H9 (cell line): ENCODE measurements at regions not wholly inside any gene's neighbourhood (a gene's known extent, or its start where the extent isn't known, plus 50 kb on each side); places are given as distances from the start of the nearest gene placed in this dataset.

ENCODE experiments used
- DNase-seq: peaks from one replicate; pipeline ENCODE4 v3.0.0-alpha.2; 2017
- H2AFZ ChIP-seq: one replicate; pipeline ENCODE4 v1.6.1; 2013; ENCODE audit warnings: mild to moderate bottlenecking, low read length, control low read depth, moderate library complexity
- H2AK5ac ChIP-seq: 2 replicates; pipeline ENCODE4 v1.6.1; 2013; ENCODE audit warnings: low read length, control low read depth, mixed read lengths; ENCODE audit not compliant: insufficient read length
- H2BK120ac ChIP-seq: one replicate; pipeline ENCODE4 v1.6.1; 2013; ENCODE audit warnings: low read depth, mild to moderate bottlenecking, low read length, control low read depth, inconsistent platforms; ENCODE audit not compliant: poor library complexity, severe bottlenecking
- H2BK12ac ChIP-seq: 2 replicates; pipeline ENCODE4 v1.6.1; 2013; ENCODE audit warnings: low read length, control low read depth, mixed read lengths, low read depth; ENCODE audit not compliant: insufficient read length
- H2BK15ac ChIP-seq: 2 replicates; pipeline ENCODE4 v1.6.1; 2013; ENCODE audit warnings: low read depth, low read length, control low read depth
- H2BK20ac ChIP-seq: one replicate; pipeline ENCODE4 v1.6.1; 2013; ENCODE audit warnings: low read depth, mild to moderate bottlenecking, low read length, control low read depth, inconsistent platforms; ENCODE audit not compliant: poor library complexity, severe bottlenecking
- H2BK5ac ChIP-seq: 2 replicates; pipeline ENCODE4 v1.6.1; 2013; ENCODE audit warnings: low read length, control low read depth, mixed read lengths; ENCODE audit not compliant: insufficient read length
- H3K14ac ChIP-seq: 2 replicates; pipeline ENCODE4 v1.6.1; 2013; ENCODE audit warnings: low read length, control low read depth; ENCODE audit not compliant: insufficient read depth
- H3K18ac ChIP-seq: 2 replicates; pipeline ENCODE4 v1.6.1; 2013; ENCODE audit warnings: low read depth, mild to moderate bottlenecking, mixed read lengths, low read length, control low read depth; ENCODE audit not compliant: insufficient read length
- H3K23ac ChIP-seq: 2 replicates; pipeline ENCODE4 v1.6.1; 2013; ENCODE audit warnings: low read length, control low read depth, mixed read lengths, low read depth; ENCODE audit not compliant: insufficient read length
- H3K23me2 ChIP-seq: 2 replicates; pipeline ENCODE4 v1.6.1; 2013; ENCODE audit warnings: low read depth, mild to moderate bottlenecking, mixed read lengths, low read length, control low read depth; ENCODE audit not compliant: insufficient read length, poor library complexity, severe bottlenecking
- H3K27ac ChIP-seq: 2 replicates; pipeline ENCODE4 v1.5.1; 2013; ENCODE audit warnings: low read length, control low read depth, mixed read lengths, low read depth; ENCODE audit not compliant: insufficient read length
- H3K27me3 ChIP-seq: 2 replicates; pipeline ENCODE4 v1.6.1; 2013; ENCODE audit warnings: low read length, control low read depth, inconsistent platforms; ENCODE audit not compliant: insufficient read depth
- H3K4ac ChIP-seq: 2 replicates; pipeline ENCODE4 v1.6.1; 2013; ENCODE audit warnings: low read depth, mild to moderate bottlenecking, control low read depth, inconsistent platforms, low read length, moderate library complexity
- H3K4me1 ChIP-seq: 2 replicates; pipeline ENCODE4 v1.6.1; 2013; ENCODE audit warnings: low read length, control low read depth, inconsistent platforms; ENCODE audit not compliant: insufficient read depth
- H3K4me2 ChIP-seq: 2 replicates; pipeline ENCODE4 v1.6.1; 2013; ENCODE audit warnings: low read length, control low read depth, mixed read lengths; ENCODE audit not compliant: insufficient read length, insufficient read depth
- H3K56ac ChIP-seq: 2 replicates; pipeline ENCODE4 v1.6.1; 2013; ENCODE audit warnings: low read depth, mild to moderate bottlenecking, mixed read lengths, low read length, control low read depth; ENCODE audit not compliant: insufficient read length
- H3K79me1 ChIP-seq: 2 replicates; pipeline ENCODE4 v1.6.1; 2013; ENCODE audit warnings: low read depth, mild to moderate bottlenecking, moderate library complexity, low read length, control low read depth, inconsistent platforms; ENCODE audit not compliant: insufficient read depth, poor library complexity, severe bottlenecking
- H3K79me2 ChIP-seq: 2 replicates; pipeline ENCODE4 v1.6.1; 2013; ENCODE audit warnings: low read length, control low read depth, inconsistent platforms; ENCODE audit not compliant: insufficient read depth
- H3K9ac ChIP-seq: 2 replicates; pipeline ENCODE4 v1.6.1; 2013; ENCODE audit warnings: low read length, control low read depth, mixed read lengths; ENCODE audit not compliant: insufficient read length; ENCODE audit errors: extremely low read depth
- H3K9me3 ChIP-seq: one replicate; pipeline ENCODE4 v1.6.1; 2013; ENCODE audit warnings: low read depth, low read length, inconsistent platforms; ENCODE audit not compliant: control insufficient read depth
- H3T11ph ChIP-seq: one replicate; pipeline ENCODE4 v1.6.1; 2013; ENCODE audit warnings: mild to moderate bottlenecking, low read length, control low read depth, inconsistent platforms
- H4K20me1 ChIP-seq: one replicate; pipeline ENCODE4 v1.6.1; 2013; ENCODE audit not compliant: control insufficient read depth, insufficient read length, insufficient read depth
- H4K5ac ChIP-seq: 2 replicates; pipeline ENCODE4 v1.6.1; 2013; ENCODE audit warnings: low read depth, mild to moderate bottlenecking, mixed read lengths, low read length, control low read depth; ENCODE audit not compliant: insufficient read length
- H4K8ac ChIP-seq: replicated peaks from 2 replicates; pipeline ENCODE4 v1.6.1; 2013; ENCODE audit warnings: low read length, control low read depth, mixed read lengths, low read depth; ENCODE audit not compliant: insufficient read length
- H4K91ac ChIP-seq: 2 replicates; pipeline ENCODE4 v1.6.1; 2013; ENCODE audit warnings: low read depth, mild to moderate bottlenecking, moderate library complexity, mixed read lengths, low read length, control low read depth; ENCODE audit not compliant: insufficient read length
- H3K27ac Mint-ChIP-seq, 3 experiments: 2 replicates in 2 of 3; 3 replicates in 1 of 3; pipeline ENCODE4 v1.8.0; 2020 to 2021; ENCODE audit warnings: mixed read lengths in 3 of 3, mild to moderate bottlenecking in 1 of 3, moderate library complexity in 1 of 3
- H3K27me3 Mint-ChIP-seq: 2 replicates; pipeline ENCODE4 v1.8.0; 2021; ENCODE audit warnings: low read depth, mild to moderate bottlenecking, moderate library complexity, mixed read lengths
- H3K36me3 Mint-ChIP-seq, 3 experiments: 2 replicates in 2 of 3; 3 replicates in 1 of 3; pipeline ENCODE4 v1.8.0; 2020 to 2021; ENCODE audit warnings: low read depth in 3 of 3, mixed read lengths in 3 of 3; ENCODE audit not compliant: insufficient read depth in 1 of 3
- H3K4me1 Mint-ChIP-seq, 2 experiments: 2 replicates each; pipeline ENCODE4 v1.8.0; 2020; ENCODE audit warnings: mixed read lengths in 2 of 2
- H3K4me3 Mint-ChIP-seq, 2 experiments: 2 replicates in 1 of 2; 3 replicates in 1 of 2; pipeline ENCODE4 v1.8.0; 2020 to 2021; ENCODE audit warnings: mild to moderate bottlenecking in 2 of 2, mixed read lengths in 2 of 2, moderate library complexity in 1 of 2
- H3K9me3 Mint-ChIP-seq, 2 experiments: 2 replicates in 1 of 2; 3 replicates in 1 of 2; pipeline ENCODE4 v1.8.0; 2020; ENCODE audit warnings: mild to moderate bottlenecking in 2 of 2, mixed read lengths in 2 of 2, moderate library complexity in 1 of 2
- CTCF ChIP-seq: fragments of 200-600 bp; sonication (generic); conservative IDR thresholded peaks from 3 replicates; pipeline ENCODE4 v1.8.0; 2021; ENCODE audit warnings: antibody characterized with exemption, mild to moderate bottlenecking
- WGBS: extraction: QIAGEN DNeasy Blood & Tissue Kit; methylation state at CpG from one replicate; pipeline ENCODE4 v1.1.7; 2013; ENCODE audit warnings: missing lambda C conversion rate, low lambda C conversion rate, mixed read lengths; ENCODE audit not compliant: insufficient read length; ENCODE audit errors: extremely low coverage; 5-methylcytosine and 5-hydroxymethylcytosine counted together

GRCh38 chr9:26786564-26786963 lies 106.0 kb downstream of the CAAP1 start:
- no peaks in the 10 kb centered on the region for H3K27me3 Mint-ChIP-seq
- no peak overlapping the region for H3K56ac ChIP-seq
- no peaks in the 10 kb centered on the region for H4K20me1 ChIP-seq
- H2AFZ ChIP-seq = no peak overlapping the region
- no peak overlapping the region for H3K27ac ChIP-seq
- H3K23ac ChIP-seq = no peak overlapping the region
- no peak overlapping the region for H4K8ac ChIP-seq
- no peak overlapping the region for H4K5ac ChIP-seq
- TF ChIP-seq CTCF = no peak
- H3K9me3 Mint-ChIP-seq = no peaks in the 10 kb centered on the region; a peak in 1 of 5 replicates
- H2BK20ac ChIP-seq = peak overlapping the region; percentile 75
- peaks cover 31 to 40% of the 10 kb centered on the region in 2 experiments for H3K4me1 Mint-ChIP-seq
- H3K36me3 Mint-ChIP-seq = no peaks in the 10 kb centered on the region
- no peak overlapping the region for H4K91ac ChIP-seq
- H3K18ac ChIP-seq = no peak overlapping the region
- no peak overlapping the region for H3K4ac ChIP-seq
- peak; percentile 28 for DNase-seq
- H2BK5ac ChIP-seq = no peak overlapping the region
- H2AK5ac ChIP-seq = no peak overlapping the region
- no peaks in the 10 kb centered on the region for H3K79me1 ChIP-seq
- H3K79me2 ChIP-seq = no peaks in the 10 kb centered on the region
- no peak overlapping the region for H3K4me3 Mint-ChIP-seq
- no peaks in the 10 kb centered on the region for H3K23me2 ChIP-seq
- H3T11ph ChIP-seq = no peak overlapping the region
- H2BK12ac ChIP-seq = no peak overlapping the region
- no peak overlapping the region for H3K4me2 ChIP-seq
- H3K4me1 ChIP-seq = peaks cover 7% of the 10 kb centered on the region
- no peak overlapping the region for H3K14ac ChIP-seq
- no peak overlapping the region for H2BK15ac ChIP-seq
- no peak overlapping the region for H2BK120ac ChIP-seq
- no CpG with 5 or more reads among the region's 2 CpGs for WGBS
- no peaks in the 10 kb centered on the region; the same call in 1 of the 2 replicates for H3K27me3 ChIP-seq
- H3K9me3 ChIP-seq = no peaks in the 10 kb centered on the region
- H3K9ac ChIP-seq = no peak overlapping the region
- H3K27ac Mint-ChIP-seq = no peak overlapping the region
